NCI-H128 (cell line): ENCODE measurements at regions not wholly inside any gene's neighbourhood (a gene's known extent, or its start where the extent isn't known, plus 50 kb on each side); places are given as distances from the start of the nearest gene placed in this dataset.

ENCODE experiments used
- DNase-seq: peaks from one replicate; lab custom pipeline; 2025; ENCODE audit not compliant: unreplicated experiment; lab: John Stamatoyannopoulos, UW

- no peak for DNase-seq
These were observed 52.6 kb upstream of the OLFM4 start for GRCh38 chr13:52975969-52976368.

GRCh38 chr13:52975161-52975560 is 53.5 kb upstream of the OLFM4 start:
- no peak for DNase-seq

GRCh38 chr13:52974711-52975110 is 53.9 kb upstream of the OLFM4 start:
- no peak for DNase-seq

- DNase-seq, result no peak
These were observed 59.2 kb upstream of the OLFM4 start for GRCh38 chr13:52969373-52969772.

GRCh38 chr13:52968074-52968700 is 60.4 kb upstream of the OLFM4 start:
- DNase-seq, result peak; percentile 85

GRCh38 chr13:52961987-52962386 is 66.6 kb upstream of the OLFM4 start:
- no peak for DNase-seq

GRCh38 chr13:52961256-52961910 is 67.2 kb upstream of the OLFM4 start:
- DNase-seq, result no peak

- DNase-seq, result no peak
These were observed 73.1 kb upstream of the OLFM4 start for GRCh38 chr13:52955472-52955874.

GRCh38 chr13:52954838-52955237 is 73.8 kb upstream of the OLFM4 start:
- no peak for DNase-seq

- no peak for DNase-seq
These were observed 78.1 kb upstream of the OLFM4 start for GRCh38 chr13:52950436-52950956.

GRCh38 chr13:52949742-52950141 is 78.9 kb upstream of the OLFM4 start:
- no peak for DNase-seq

GRCh38 chr13:52949044-52949443 is 79.6 kb upstream of the OLFM4 start:
- DNase-seq, result no peak

GRCh38 chr13:52947921-52948373 is 80.7 kb upstream of the OLFM4 start:
- DNase-seq, result no peak

- no peak for DNase-seq
These were observed 83.3 kb upstream of the OLFM4 start for GRCh38 chr13:52945348-52945747.

GRCh38 chr13:52944697-52945096 is 83.9 kb upstream of the OLFM4 start:
- no peak for DNase-seq

GRCh38 chr13:52938065-52938464 is 89.6 kb upstream of the PCDH8 start:
- DNase-seq, result no peak

GRCh38 chr13:52936806-52937205 is 88.4 kb upstream of the PCDH8 start:
- DNase-seq, result no peak

- DNase-seq, result no peak
These were observed 85.8 kb upstream of the PCDH8 start for GRCh38 chr13:52934258-52934657.

- DNase-seq, result no peak
These were observed 85.2 kb upstream of the PCDH8 start for GRCh38 chr13:52933547-52934210.

GRCh38 chr13:52933099-52933498 is 84.7 kb upstream of the PCDH8 start:
- DNase-seq, result no peak

- DNase-seq, result no peak
These were observed 84.2 kb upstream of the PCDH8 start for GRCh38 chr13:52932649-52933048.
